Tibial nerve (tissue), 4 donors: ENCODE measurements at regions not wholly inside any gene's neighbourhood (a gene's known extent, or its start where the extent isn't known, plus 50 kb on each side); places are given as distances from the start of the nearest gene placed in this dataset.
"Not testable (repeated sequence)": the region's sequence is repeated elsewhere in the genome, so short reads cannot be mapped to it uniquely, and the experiment has no call there.

Source experiments
- DNase-seq, 2 donors: peaks; one replicate each; pipeline ENCODE4 v3.0.0-alpha.2; 2019; ENCODE audit warnings: low spot score in 2 of 2
- H3K27ac ChIP-seq, 4 donors: fragments of 200-600 bp; sonication (generic) in 3 of 4; one replicate each; pipeline ENCODE4 v1.5.1; 2017 to 2019; ENCODE audit warnings: mild to moderate bottlenecking in 1 of 4
- H3K27me3 ChIP-seq, 2 donors: fragments of 200-600 bp; sonication (generic) in 1 of 2; one replicate each; pipeline versions ENCODE4 v1.5.1 to v1.6.0; 2017 to 2019
- H3K36me3 ChIP-seq, 3 donors: fragments of 200-600 bp; sonication (generic); one replicate each; pipeline ENCODE4 v1.5.1; 2018 to 2019
- H3K4me1 ChIP-seq, 4 donors: fragments of 200-600 bp; sonication (generic) in 3 of 4; one replicate each; pipeline ENCODE4 v1.5.1; 2017 to 2019
- H3K4me3 ChIP-seq, 4 donors: fragments of 200-600 bp; sonication (generic) in 3 of 4; one replicate each; pipeline ENCODE4 v1.5.1; 2017 to 2019; ENCODE audit warnings: mild to moderate bottlenecking in 1 of 4, moderate library complexity in 1 of 4
- H3K9me3 ChIP-seq, 4 donors: fragments of 200-600 bp; sonication (generic) in 3 of 4; one replicate each; pipeline ENCODE4 v1.5.1; 2017 to 2019
- EP300 ChIP-seq, 2 donors: sonication (generic); formaldehyde crosslinking; IDR thresholded peaks; one replicate each; pipeline ENCODE4 v1.6.1; 2017; ENCODE audit warnings: antibody characterized with exemption in 2 of 2, mild to moderate bottlenecking in 1 of 2
- POLR2A ChIP-seq, 2 donors: fragments of 450-650 bp; IDR thresholded peaks; one replicate each; pipeline ENCODE4 v1.6.1; 2017; ENCODE audit warnings: antibody characterized with exemption in 2 of 2, mild to moderate bottlenecking in 2 of 2, moderate library complexity in 2 of 2
- WGBS, 2 donors: methylation state at CpG; one replicate each; pipeline ENCODE4 v1.1.5; 2018; 5-methylcytosine and 5-hydroxymethylcytosine counted together
- TF ChIP-seq, protein P1 (sequence below), 5 experiments: fragments of 200-600 bp in 3 of 5; fragments of 450-650 bp in 2 of 5; sonication (generic) in 3 of 5; IDR thresholded peaks; one replicate each; pipeline ENCODE4 v1.5.1; 2016 to 2019; ENCODE audit warnings: antibody characterized with exemption in 5 of 5, mild to moderate bottlenecking in 3 of 5, moderate library complexity in 2 of 5

DNA sequence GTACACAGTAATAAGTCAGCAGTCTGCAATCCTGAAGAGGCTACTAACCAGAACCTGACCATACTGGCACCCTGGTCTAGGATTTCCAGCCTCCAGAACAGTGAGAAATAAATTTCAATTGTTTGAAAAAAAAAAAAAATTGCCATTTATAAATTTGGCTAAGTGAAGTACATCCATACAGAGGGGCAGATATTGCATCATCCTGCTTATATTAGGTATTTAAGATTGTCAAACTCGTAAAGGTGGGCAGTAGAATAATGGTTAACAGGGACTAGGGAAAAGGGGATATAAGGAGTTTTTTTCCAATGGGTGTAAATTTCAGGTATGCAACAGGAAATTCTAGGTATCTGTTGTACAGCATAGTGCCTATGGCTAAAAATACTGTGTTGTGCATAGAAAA lies 1250.9 kb downstream of the BRINP3 start:
- TF ChIP-seq POLR2A (IDR thresholded peaks at IDR 0.05), result no peak
- TF ChIP-seq, protein P1, sequence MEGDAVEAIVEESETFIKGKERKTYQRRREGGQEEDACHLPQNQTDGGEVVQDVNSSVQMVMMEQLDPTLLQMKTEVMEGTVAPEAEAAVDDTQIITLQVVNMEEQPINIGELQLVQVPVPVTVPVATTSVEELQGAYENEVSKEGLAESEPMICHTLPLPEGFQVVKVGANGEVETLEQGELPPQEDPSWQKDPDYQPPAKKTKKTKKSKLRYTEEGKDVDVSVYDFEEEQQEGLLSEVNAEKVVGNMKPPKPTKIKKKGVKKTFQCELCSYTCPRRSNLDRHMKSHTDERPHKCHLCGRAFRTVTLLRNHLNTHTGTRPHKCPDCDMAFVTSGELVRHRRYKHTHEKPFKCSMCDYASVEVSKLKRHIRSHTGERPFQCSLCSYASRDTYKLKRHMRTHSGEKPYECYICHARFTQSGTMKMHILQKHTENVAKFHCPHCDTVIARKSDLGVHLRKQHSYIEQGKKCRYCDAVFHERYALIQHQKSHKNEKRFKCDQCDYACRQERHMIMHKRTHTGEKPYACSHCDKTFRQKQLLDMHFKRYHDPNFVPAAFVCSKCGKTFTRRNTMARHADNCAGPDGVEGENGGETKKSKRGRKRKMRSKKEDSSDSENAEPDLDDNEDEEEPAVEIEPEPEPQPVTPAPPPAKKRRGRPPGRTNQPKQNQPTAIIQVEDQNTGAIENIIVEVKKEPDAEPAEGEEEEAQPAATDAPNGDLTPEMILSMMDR (IDR thresholded peaks at IDR 0.05), result no peak
- TF ChIP-seq EP300 (IDR thresholded peaks at IDR 0.05), result no peak
- Histone ChIP-seq H3K9me3 (no peaks in the 10 kb centered on the region), H3K4me3 (no peak overlapping the region), H3K36me3 (no peaks in the 10 kb centered on the region), H3K27me3 (peaks cover 0 to 2% of the 10 kb centered on the region in 2 donors), H3K4me1 (no peaks in the 10 kb centered on the region), H3K27ac (no peak overlapping the region)
- no peak for DNase-seq
- 85 to 88% methylated on average over 1 of the region's 1 CpG for WGBS, 2 donors

- WGBS, 2 donors, result 87 to 91% methylated on average over 3 of the region's 3 CpGs
Observed at GRCh38 chr1:189237008-189237407, 1240.7 kb downstream of the BRINP3 start.

DNA sequence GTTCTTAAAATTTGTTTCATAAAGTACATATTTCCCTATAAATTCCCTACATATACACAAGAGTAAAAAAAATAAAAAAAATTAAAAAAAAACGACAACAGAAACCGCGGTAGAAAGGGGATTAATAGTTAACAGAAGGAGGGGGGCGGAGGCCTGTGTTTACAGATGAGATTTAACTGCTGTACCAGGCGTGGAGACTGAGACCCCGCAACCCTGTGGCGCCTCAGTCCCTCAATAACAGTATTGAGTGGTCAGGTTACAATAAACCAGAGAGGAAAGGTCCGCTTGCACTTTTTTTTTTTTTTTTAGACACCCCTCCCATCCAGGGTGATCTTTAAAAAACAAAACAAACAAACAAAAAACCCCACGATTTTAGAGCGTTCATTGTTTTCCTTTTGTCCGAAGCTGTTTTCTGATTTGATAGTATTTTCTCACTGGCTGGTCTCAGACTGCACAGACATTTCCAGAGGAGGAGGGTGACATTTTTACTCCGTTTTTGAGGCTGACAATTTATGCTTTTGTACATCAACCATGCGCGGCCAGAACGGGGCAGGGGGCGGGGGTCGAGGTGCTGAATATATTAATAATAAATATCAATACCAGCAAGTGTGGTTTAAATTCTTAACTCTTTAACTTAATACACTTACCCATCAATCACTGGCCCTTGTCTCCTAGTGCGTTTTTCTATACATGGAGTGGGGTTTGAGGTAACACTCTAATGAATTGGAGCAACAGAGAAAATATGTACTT lies 1223.9 kb downstream of the BRINP3 start:
- TF ChIP-seq EP300 (IDR thresholded peaks at IDR 0.05) (no peak), POLR2A (IDR thresholded peaks at IDR 0.05) (no peak)
- TF ChIP-seq, protein P1 (IDR thresholded peaks at IDR 0.05), result no peak
- no peak for DNase-seq
- 74 to 79% methylated on average over 18 of the region's 18 CpGs for WGBS, 2 donors
- Histone ChIP-seq H3K4me1 (no peaks in the 10 kb centered on the region), H3K36me3 (no peaks in the 10 kb centered on the region), H3K9me3 (no peaks in the 10 kb centered on the region), H3K27ac (no peak overlapping the region), H3K4me3 (no peak overlapping the region), H3K27me3 (no peaks in the 10 kb centered on the region)

More at GRCh38 chr1:189237008-189237407, 1240.7 kb downstream of the BRINP3 start:
- H3K9me3 ChIP-seq, result no peaks in the 10 kb centered on the region
- H3K27ac ChIP-seq, result no peak overlapping the region
- no peak overlapping the region for H3K4me3 ChIP-seq
- no peak for DNase-seq
- H3K36me3 ChIP-seq, result no peaks in the 10 kb centered on the region
- TF ChIP-seq EP300 (IDR thresholded peaks at IDR 0.05) (no peak), POLR2A (IDR thresholded peaks at IDR 0.05) (no peak)
- TF ChIP-seq, protein P1 (IDR thresholded peaks at IDR 0.05), result no peak
- H3K4me1 ChIP-seq, result no peaks in the 10 kb centered on the region
- H3K27me3 ChIP-seq, result no peaks in the 10 kb centered on the region

DNA sequence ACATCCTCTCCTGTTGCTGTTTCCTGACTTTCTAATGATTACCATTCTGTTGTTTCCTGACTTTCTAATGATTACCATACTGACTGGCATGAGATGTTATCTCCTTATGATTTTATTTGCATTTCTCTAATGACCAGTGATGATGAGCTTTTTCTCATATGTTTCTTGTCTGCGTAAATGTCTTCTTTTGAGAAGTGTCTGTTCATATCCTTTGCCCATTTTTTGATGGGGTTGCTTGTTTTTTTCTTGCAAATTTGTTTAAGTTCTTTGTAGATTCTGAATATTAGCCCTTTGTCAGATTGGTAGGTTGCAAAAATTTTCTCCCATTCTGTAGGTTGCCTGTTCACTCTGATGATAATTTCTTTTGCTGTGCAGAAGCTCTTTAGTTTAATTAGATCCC lies 1216.5 kb downstream of the BRINP3 start:
- H3K4me1 ChIP-seq, H3K36me3 ChIP-seq, H3K27ac ChIP-seq, H3K4me3 ChIP-seq, H3K27me3 ChIP-seq, DNase-seq: not testable (repeated sequence)
- 93 to 94% methylated on average over 1 of the region's 1 CpG for whole genome bisulfite sequencing, 2 donors
- peaks cover 0 to 21% (median 5%) of the 10 kb centered on the region in 4 donors for H3K9me3 ChIP-seq

GRCh38 chr1:189269011-189269410 lies 1208.7 kb downstream of the BRINP3 start:
- H3K27me3 ChIP-seq, result no peaks in the 10 kb centered on the region
- TF ChIP-seq, protein P1 (IDR thresholded peaks at IDR 0.05), result no peak
- no peak for TF ChIP-seq EP300 (IDR thresholded peaks at IDR 0.05)
- no peak for TF ChIP-seq POLR2A (IDR thresholded peaks at IDR 0.05)
- H3K4me3 ChIP-seq, result no peak overlapping the region
- no peaks in the 10 kb centered on the region for H3K4me1 ChIP-seq
- peaks cover 0 to 40% (median 3%) of the 10 kb centered on the region in 4 donors for H3K9me3 ChIP-seq
- no peaks in the 10 kb centered on the region for H3K36me3 ChIP-seq
- no peak overlapping the region for H3K27ac ChIP-seq
- no peak for DNase-seq
- 81 to 87% methylated on average over 2 of the region's 2 CpGs for WGBS, 2 donors
